HG03108 (cell line): ENCODE measurements at regions not wholly inside any gene's neighbourhood (a gene's known extent, or its start where the extent isn't known, plus 50 kb on each side); places are given as distances from the start of the nearest gene placed in this dataset.
A peak's percentile ranks its signal among the peaks of the same experiment; 100 is the strongest.

ENCODE experiments used
- ATAC-seq: cut with Tn5 transposase; IDR thresholded peaks from one replicate; pipeline ENCODE4 v1.9.1; 2021; ENCODE audit warnings: moderate library complexity; ENCODE audit not compliant: unreplicated experiment

- ATAC-seq = no peak
Observed at GRCh38 chr2:128622371-128622770, 303.7 kb upstream of the HS6ST1 start.

DNA sequence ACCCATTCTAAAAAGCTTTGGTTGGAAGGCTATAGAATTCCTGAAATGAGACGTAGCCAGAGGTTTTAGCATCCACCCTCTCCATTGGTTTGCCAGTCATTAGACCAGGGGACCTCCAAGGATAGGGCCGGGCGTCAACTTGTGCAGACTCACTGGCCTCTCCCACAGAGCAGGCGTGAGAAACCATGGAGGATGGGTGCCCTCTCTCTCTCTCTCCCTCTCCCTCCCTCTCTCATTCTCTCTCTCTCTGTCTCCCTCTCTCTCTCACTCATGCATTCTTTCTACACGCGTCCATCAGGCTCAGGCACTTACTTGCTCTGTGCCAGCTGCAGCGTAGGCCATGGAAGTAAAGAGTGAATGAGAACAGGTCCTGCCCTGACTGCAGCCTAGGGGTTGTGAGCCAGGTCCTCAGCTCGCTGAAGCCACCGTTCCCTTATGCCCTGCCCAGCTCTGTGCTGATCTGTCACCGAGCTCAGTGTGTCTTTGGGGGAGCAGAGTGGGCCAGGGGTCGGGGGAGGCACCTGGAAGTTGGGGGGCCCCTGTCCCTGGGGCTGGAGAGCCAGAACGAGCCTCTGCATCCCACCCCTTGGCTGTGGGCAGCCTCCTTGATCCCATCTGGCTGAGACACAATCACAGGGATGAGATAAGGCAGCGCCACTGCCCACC lies 304.4 kb upstream of the HS6ST1 start:
- ATAC-seq = no peak

GRCh38 chr2:128623776-128624761 lies 305.4 kb upstream of the HS6ST1 start:
- peak; percentile 92 for ATAC-seq

GRCh38 chr2:128624956-128625355 lies 306.3 kb upstream of the HS6ST1 start:
- ATAC-seq = no peak

DNA sequence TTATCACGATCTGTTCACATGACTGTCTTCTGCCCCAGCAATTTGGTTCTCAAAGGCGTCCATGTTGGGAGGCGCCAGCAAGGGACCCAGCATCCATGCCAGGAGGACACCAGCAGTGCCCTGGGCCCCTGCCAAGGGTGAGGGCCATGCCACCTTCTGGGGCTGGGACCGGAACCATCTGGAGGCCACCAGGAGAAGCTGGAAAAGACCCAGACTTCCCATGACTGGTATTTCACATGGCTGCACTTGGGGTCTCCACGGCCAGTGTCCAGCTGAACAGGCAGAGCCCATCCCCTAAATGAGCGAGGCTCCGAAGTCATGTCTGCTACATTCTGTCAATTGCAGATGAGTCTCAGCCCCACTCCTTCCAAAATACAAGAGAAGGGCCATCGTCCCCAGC lies 306.8 kb upstream of the HS6ST1 start:
- no peak for ATAC-seq

GRCh38 chr2:128625963-128626759 lies 307.5 kb upstream of the HS6ST1 start:
- no peak for ATAC-seq

GRCh38 chr2:128626760-128627511 lies 308.3 kb upstream of the HS6ST1 start:
- no peak for ATAC-seq

DNA sequence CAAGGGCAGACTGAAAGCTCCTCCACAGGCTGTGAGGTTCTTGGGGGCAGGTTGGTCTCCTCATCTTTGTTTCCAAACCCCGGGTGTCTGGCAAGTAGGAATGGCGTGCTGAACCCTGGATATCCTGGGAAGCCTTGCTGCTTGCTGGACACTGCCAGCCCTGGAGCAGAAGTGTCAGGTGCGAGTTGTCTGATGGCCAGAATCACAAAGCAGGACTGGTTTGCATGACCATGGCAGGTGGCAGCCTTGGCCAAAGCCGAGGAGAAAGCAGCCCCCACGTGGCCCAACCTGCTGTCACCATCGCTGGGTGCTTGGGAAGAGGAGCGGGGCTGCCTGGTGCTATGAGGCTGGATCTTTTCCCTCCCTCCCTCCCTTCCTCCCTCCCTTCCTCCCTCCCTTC lies 309.5 kb upstream of the HS6ST1 start:
- ATAC-seq = no peak

- no peak for ATAC-seq
Observed at GRCh38 chr2:128628996-128629395, 310.3 kb upstream of the HS6ST1 start.

DNA sequence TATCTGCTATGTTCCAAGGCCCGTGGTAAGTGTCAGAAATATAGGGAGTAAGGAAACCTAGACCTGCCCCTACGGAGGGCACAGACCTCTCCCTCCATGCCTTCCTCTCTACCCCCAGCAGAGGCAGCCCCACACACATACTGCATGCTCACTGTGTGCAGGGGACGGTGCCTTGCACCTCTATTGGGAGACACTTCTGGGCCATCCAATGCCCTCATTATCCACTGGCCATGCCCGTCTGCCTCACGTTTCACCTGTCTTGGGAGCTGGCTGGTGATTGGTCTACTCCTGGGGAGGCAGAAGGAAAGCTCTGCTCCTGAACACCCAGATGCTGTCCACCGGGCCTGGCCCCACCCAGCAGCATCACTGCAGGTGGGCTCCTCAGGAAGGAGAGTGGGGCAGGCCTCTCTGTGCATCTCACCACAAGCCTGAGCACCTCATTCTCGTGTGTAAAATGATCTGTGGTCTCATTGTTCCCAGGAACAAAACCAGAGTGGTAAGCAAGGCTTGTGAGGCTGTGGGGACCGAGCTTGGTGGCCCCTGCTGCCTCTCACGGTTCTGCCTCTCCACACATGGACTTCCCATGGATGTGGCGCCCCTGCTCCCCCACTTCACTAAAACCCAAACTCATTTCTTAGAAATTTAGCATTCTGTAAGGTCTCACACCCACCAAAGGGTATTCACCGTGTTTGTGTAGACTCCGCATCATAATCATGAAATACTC lies 312.5 kb upstream of the HS6ST1 start:
- no peak for ATAC-seq

DNA sequence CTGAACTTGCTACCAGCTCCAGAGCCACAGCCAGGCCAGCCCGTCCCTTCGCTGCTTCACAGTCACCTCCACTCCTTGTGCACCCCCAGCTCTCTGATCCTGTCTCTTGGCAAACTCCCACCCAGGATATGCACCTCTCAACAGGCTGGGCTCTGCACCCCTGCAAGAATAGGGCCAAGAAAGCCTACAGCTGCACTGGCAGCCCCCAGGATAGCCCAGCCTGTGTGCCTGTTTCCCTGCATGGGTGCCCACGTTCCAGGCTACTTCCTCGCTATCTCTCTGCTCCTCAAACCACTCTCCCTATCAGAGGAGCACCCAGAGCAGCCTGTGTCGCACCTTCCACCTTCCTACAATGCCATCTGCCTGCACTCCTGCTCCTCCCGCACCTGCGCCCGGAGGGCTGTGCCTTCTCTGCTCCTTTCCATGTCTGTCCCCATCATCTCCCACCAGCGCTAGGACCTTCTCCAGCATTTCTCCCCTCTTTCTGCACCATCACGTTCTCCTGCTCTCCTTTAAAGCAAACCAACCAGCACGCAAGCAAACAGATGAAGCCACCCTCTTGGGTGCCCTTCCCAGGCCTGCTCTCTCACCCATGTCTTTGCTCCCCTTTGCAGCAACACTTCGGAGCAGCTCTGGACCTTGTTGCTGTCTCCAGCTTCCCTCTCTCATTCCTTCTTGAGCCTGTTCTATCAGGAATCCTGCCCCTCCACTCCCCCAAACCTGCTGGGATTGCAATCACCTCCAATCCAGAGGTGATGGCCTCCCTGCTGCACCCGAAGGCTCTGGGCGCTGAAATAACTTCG lies 313.2 kb upstream of the HS6ST1 start:
- ATAC-seq = no peak

DNA sequence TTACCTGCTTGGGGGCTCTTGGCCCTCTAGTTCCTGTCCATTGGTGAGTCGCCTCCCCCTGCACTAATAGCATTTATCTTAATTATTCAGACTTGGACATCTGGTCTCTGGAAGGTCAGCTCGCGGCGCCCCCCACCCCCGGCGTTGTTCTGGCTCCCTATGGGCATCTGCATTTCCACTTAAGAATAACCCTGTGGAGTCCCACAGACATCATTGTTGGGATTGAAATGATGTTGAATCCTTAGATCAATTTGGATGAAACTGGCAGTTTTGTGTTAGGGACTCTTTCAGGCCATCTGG lies 313.8 kb upstream of the HS6ST1 start:
- no peak for ATAC-seq

DNA sequence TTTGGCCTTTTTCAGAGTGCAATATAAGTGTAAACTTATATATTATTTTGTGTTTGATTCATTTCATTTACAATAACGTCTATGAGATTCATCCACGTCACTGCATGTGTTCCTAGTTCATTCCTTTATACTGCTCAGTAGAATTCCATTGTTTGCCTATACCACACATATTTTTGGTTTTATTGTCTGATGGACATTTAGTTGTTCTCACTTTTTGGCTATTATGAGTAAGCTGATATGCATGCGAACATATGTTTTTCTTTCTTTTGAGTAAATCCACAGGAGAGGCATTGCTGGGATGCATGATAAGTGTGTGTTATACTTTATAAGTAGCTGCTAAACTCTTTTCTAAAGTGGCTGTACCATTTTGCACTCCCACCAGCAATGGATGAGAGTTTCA lies 314.8 kb upstream of the HS6ST1 start:
- no peak for ATAC-seq

DNA sequence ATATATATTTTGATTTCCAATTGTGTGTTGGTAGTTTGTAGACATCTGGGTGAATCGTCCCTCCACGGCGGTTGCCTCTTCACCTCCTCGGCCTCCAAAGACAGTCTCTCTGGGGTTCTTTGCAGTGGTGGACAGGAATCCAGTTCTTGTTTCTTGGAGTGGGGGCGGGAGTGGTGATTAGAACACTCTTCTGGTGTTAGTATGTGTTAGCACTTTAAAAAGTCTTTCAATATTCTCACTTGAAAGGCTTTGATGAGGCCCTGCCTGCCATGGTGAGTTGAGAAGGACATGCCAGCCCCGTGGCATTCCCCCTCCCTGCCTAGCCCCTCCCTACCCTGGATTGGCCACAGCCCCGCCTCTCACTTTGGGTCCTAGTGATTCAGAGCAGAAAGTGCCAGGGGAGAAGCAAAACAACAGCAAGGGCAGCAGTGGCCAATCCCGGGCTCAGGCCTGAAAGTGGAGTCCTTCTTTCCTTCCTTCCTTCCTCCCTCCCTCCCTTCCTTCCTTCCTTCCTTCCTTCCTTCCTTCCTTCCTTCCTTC lies 316.8 kb upstream of the HS6ST1 start:
- ATAC-seq = no peak

DNA sequence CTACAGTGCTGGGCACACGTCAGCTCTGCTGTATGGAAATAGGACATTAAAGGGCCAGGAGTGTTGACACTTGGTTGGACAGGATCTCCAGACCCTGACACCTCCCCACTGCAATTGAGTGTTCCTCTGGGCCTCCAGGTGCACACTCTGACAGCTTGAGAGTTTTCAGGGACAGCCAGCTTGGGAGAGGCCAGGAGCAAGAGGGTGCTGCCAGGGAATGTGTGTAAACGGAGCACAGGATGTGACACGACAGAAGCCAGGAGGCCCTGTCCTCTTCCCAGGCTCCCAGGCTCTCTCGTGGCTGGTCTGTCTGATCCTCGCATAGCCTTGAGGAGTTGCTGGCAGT lies 318.1 kb upstream of the HS6ST1 start:
- ATAC-seq = no peak

- no peak for ATAC-seq
Observed at GRCh38 chr2:128637481-128638155, 318.9 kb upstream of the HS6ST1 start.

GRCh38 chr2:128638341-128639119 lies 319.9 kb upstream of the HS6ST1 start:
- ATAC-seq = no peak

GRCh38 chr2:128639120-128639477 lies 320.4 kb upstream of the HS6ST1 start:
- ATAC-seq = no peak
